ENCODE measurements at regions not wholly inside any gene's neighbourhood (a gene's known extent, or its start where the extent isn't known, plus 50 kb on each side); places are given as distances from the start of the nearest gene placed in this dataset.
A peak's percentile ranks its signal among the peaks of the same experiment; 100 is the strongest.

GRCh38 chr2:116340690-116341089 lies 1473.8 kb upstream of the DDX18 start:
- FAIRE-seq: no peak

- no peak for FAIRE-seq
Measured at GRCh38 chr2:116366212-116366611, 1448.3 kb upstream of the DDX18 start.

- no peak for FAIRE-seq
Measured at GRCh38 chr2:116378786-116379185, 1435.7 kb upstream of the DDX18 start.

DNA sequence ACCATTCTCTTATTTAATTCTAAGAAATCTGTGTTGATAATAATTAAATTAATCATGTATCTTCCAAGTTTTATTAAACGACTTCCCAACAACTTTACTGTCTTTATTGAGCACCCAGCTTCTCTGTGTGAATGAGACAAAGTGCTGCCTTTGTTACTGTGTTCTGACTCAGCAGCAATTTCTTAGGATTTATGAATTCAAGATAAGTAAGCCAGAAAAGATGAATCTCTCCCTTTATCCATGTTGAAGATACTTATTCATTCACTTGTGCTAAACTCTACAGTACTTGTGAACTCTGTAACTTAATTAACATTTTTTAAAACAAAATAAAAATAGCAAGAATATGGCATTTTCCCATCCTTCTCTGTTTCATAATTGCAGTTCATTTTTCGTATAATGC lies 1403.3 kb upstream of the DDX18 start:
- FAIRE-seq: no peak

- no peak for FAIRE-seq
Measured at GRCh38 chr2:116413659-116414058, 1400.8 kb upstream of the DDX18 start.

DNA sequence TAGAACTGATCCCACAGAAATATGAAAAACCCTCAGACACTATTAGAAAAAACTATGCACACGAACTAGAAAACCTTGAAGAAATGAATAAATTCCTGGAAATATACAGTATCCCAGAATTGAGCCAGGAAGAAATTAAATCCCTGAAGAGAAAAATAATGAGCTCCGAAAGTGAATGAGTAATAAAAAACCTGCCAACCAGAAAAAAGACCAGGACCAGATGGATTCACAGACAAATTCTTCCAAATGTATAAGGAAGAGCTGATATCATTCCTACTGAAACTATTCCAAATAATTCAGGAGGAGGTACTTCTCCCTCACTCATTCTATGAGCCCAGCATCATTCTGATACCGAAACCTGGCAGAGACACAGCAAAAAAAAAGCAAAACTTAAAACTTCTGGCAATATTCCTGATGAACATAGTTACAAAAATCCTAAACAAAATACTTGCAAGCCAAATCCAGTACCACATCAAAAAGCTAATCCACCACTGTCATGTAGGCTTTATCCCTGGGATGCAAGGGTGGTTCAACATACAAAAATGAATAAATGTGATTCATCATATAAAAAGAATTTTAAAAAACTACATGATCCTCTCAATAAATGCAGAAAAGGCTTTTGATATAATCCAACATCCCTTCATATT lies 1397.6 kb upstream of the DDX18 start:
- no peak for FAIRE-seq

DNA sequence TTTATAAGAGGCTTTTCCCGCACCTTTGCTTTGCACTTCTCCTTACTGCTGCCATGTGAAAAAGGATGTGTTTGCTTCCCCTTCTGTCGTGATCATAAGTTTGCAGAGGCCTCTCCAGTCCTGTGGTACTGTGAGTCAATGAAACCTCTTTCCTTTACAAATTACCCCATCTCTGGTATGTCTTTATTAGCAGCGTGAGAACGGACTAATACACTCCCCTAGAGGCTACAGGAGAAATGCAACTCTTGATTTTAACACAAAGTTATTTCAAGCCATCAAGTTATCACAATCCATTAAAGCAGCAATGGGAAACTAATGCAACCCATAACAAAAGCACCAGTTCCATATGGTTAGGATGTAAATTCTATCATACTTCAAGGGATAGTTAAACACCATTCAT lies 1378.8 kb upstream of the DDX18 start:
- no peak for FAIRE-seq

GRCh38 chr2:116440104-116440653 lies 1374.3 kb upstream of the DDX18 start:
- FAIRE-seq: no peak

- FAIRE-seq: no peak
Measured at GRCh38 chr2:116442418-116442817, 1372.1 kb upstream of the DDX18 start.

DNA sequence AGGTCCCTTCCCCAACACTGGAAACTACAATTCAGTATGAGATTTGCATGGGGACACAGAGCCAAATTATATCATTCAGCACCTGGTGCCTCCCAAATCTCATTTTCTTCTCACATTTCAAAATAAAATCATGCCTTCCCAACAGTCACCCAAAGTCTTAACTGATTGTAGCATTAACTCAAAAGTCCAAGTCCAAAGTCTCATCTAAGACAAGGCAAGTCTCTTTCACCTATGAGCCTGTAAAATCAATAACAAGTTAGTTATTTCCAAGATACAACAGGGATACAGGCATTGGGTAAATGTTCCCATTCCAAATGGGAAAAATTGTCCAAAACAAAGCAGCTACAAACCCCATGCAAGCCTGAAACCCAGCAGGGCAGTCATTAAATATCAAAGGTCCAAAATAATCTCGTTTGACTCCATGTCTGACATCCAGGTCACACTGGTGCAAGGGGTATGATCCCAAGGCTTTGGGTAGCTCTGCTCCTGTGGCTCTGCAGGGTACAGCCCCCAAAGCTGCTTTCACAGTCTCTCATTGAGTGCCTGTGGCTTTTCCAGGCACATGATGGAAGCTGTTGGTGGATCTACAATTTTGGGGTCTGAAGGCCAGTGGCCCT lies 1370.1 kb upstream of the DDX18 start:
- no peak for FAIRE-seq

DNA sequence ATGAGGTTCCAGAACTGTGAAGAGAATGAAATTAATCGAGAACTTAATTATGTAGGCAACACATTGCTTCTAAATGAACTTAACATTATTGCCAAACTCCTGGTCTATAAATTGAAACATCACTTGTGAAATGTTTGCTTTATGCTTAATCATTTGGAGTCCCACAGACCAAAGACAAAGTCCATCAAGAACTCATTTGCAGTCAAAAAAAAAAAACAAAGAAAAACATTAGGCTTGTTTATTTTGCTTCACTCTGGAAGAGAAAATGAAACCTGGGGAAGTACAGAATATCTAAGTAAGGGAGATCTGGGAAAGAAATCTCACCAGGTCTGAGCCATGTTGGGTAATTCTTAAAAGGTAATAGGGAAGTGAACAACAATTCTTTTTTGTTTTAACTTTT lies 1363.5 kb upstream of the DDX18 start:
- no peak for FAIRE-seq

GRCh38 chr2:116452651-116453050 lies 1361.8 kb upstream of the DDX18 start:
- FAIRE-seq: no peak

DNA sequence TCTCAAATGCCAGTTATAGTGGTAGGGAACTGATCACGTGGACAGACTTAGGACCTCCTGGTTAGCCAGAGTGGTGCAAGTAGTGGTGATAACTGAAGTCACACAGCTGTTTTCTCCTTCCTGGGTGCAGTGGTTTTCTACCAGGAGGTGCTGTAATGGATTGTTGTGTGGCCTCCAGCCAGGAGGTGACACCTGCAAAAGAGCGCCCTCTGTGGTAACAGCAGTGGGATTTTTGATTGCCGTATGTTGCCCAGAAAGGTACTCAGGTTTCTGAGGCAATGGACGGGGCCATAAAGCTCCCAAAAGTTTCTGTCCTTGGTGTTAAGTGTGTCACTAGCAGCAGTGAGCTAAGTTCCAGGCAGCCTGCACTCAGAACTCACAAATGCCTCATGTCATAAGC lies 1358.1 kb upstream of the DDX18 start:
- no peak for FAIRE-seq

- no peak for FAIRE-seq
Measured at GRCh38 chr2:116467243-116467642, 1347.2 kb upstream of the DDX18 start.

DNA sequence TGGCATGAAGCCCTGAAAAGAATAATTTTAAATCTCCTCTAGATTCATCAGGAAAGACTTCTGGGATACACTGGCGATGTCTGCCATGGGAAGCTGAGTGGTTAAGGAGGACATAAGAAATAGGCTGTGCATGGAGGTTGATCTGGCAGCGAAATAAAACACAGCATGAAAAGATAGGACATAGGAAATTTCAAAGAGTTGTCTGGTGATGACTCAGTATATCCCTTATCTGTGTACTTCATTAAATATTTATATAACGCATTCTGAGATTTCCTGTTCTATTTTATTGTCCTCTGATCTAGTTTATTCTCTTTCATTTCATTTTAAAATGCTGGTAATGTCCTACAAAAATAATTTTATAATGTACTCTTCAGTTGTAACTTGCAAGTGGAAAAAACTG lies 1337.3 kb upstream of the DDX18 start:
- FAIRE-seq: no peak

DNA sequence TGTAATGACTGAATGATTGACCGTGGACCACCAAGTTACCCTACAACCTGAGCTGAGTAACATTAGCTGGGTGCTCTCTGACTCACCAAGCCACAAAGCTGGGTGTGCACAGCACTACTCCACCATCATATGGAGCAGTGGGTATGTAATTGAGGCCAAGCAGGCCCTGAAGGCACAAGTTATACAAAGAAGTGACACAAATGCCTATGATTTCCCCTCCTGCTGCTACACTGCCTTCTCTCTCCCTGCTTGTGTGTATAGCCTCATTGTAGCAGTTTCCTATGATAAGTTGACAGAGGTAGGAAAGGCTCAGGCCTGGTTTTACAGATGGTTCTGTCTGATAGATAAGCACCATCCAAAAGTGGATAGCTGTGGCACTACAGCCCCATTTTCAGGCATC lies 1327.2 kb upstream of the DDX18 start:
- FAIRE-seq: no peak

DNA sequence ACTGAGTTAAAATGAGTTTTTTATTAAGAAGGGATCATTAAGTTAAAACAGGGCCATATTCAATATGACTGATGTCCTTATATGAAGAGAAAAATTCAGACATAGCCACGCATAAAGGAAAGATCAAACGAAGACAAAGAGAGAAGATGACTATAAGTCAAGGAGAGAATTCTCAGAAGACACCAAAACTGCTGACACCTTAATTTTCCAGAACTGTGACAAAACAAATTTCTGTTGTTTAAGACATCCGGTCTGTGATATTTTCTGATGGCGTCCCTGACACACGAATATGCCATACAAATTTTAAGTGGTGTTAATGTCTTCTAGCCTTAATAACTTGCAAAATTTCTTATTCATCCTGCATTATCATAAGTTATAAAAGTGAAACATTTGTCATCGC lies 1325.2 kb upstream of the DDX18 start:
- no peak for FAIRE-seq

DNA sequence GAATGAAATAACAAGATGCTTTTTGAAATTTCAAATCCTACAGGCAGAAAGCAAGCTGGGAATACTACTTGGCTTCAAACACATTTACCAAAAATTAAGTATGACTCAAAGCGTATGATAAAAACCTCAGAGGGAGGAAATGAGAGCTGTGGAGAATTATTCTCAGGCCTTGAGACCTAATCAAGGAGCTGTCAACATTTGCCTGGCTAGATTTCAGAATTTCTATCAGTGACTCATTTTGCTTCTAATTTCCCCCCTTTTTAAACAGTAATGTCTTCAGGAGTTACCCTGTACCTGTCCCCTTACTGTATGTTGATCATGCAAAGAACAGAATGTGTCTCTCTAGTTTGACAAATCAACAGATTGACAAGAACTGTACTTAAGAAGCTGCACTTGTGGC lies 1324.5 kb upstream of the DDX18 start:
- no peak for FAIRE-seq

DNA sequence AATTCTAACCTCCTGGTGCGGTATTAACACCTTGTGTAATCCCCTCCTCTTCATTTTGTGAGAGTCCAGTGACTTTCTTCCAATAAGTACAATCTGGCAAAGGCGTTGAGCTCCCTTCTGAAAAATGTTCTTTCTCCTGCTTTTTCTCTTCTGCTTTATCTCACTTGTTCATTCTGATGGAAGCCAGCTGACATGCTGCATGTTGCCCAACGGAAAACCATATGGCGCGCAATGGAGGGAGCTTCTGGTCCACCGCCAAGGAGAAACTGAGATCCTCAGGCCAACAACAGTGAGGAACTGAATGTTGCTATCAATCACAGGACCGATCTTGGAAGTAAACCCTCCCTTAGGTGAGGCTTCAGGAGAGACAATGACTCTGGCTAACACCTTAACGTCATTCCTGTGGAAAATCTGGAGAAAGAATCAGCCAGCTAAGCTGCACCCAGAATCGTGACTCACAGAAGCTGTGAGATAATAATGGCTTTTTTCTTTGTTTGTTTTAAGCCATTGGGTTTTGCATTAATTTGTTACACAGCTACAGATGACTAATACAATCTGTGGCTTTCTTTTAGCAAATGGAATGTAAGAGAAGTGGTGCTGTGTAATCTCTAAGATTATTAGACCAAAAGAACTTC lies 1323.9 kb upstream of the DDX18 start:
- FAIRE-seq: no peak

- no peak for FAIRE-seq
Measured at GRCh38 chr2:116491292-116491691, 1323.2 kb upstream of the DDX18 start.

GRCh38 chr2:116499389-116499788 lies 1315.1 kb upstream of the DDX18 start:
- FAIRE-seq: no peak

- FAIRE-seq: peak; percentile 16
Measured at GRCh38 chr2:116510117-116510671, 1304.3 kb upstream of the DDX18 start.

GRCh38 chr2:116511426-116511825 lies 1303.1 kb upstream of the DDX18 start:
- FAIRE-seq: no peak

GRCh38 chr2:116513991-116514390 lies 1300.5 kb upstream of the DDX18 start:
- FAIRE-seq: no peak
